GM19351 (cell line): ENCODE measurements at regions not wholly inside any gene's neighbourhood (a gene's known extent, or its start where the extent isn't known, plus 50 kb on each side); places are given as distances from the start of the nearest gene placed in this dataset.

Source experiments
- ATAC-seq: cut with Tn5 transposase; IDR thresholded peaks from one replicate; pipeline ENCODE4 v1.9.1; 2021; ENCODE audit warnings: mild to moderate bottlenecking, moderate library complexity; ENCODE audit not compliant: unreplicated experiment

- ATAC-seq: no peak
Measured at GRCh38 chr1:69123486-69123885, 444.2 kb upstream of the LRRC7 start.

DNA sequence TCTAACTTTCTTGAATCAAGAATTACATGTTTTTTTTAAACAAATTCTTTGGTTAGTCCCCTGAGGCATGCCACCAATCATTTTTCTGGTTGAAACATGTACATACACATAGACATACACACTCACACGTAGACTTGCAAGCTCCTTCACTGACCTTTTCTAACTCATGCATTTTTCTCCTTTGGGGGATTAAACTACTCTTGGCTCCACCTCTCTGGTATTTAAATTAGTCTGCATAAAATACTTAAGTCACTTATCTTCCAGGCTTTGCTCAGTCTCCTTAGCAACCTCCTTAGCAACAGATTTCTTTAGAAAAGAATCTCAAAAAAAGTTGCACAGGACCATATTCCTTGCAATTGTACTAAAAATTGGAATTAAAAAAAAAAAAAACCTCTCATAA is 440.9 kb upstream of the LRRC7 start:
- ATAC-seq: no peak

DNA sequence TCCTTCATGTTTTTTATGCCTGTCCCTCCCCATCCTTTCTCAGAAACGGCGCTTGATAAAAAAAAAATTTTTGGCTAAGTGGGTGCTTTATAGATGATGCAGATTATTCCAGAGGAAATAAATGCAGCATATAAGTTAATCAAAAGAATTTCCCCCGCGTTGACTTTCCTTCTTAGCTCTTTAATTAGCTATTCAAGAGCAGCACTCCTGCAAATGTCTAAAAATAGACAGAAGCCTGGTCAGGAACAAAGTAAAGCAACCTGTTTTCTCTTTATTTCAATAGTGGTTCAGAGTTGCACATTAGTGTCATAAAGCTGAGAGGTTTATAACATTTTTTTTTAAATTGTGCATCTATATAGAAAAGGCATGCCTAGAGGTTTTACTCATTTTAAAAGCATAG is 439.5 kb upstream of the LRRC7 start:
- ATAC-seq: no peak

GRCh38 chr1:69129538-69129937 is 438.2 kb upstream of the LRRC7 start:
- no peak for ATAC-seq

DNA sequence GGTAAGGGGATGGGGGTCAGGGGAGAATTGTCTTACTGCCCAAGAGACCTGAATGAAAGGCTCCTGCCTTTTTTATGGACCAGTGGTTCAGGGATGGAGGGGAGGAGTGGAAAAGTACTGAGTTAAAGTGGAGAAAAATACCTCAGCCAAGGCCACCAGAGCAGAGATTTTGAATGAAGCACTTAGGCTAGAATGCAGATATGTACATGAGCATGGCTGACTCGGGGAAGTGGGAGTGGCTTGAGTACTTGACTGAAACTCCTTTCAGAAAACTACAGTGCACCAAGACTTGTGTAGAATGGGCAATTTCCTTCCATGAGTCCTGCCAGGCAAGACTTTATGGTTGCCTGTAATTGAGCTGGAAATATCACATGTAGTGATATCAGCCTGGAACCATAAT is 429.6 kb upstream of the LRRC7 start:
- no peak for ATAC-seq

DNA sequence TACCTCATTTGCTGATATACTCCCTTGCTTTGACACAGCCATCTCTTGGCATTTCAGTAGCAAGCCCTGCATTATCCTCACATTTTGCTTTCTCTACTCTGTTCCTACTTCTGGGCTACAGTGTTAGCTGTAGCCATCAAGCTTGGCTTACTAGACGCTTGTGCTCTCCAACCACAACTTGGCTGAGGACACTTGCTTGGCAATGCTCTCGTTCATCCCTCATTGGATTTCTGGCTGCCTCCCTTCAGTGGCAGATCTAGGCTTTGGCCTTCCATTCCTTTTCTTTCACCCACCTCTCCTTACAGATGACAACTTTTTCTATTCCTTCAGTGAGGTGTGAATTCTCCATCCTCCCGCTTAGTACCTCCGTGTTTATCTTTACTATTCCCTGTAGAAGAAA is 428.7 kb upstream of the LRRC7 start:
- ATAC-seq: no peak

- ATAC-seq: no peak
Measured at GRCh38 chr1:69146303-69146702, 421.4 kb upstream of the LRRC7 start.

- ATAC-seq: no peak
Measured at GRCh38 chr1:69148731-69149130, 419.0 kb upstream of the LRRC7 start.

DNA sequence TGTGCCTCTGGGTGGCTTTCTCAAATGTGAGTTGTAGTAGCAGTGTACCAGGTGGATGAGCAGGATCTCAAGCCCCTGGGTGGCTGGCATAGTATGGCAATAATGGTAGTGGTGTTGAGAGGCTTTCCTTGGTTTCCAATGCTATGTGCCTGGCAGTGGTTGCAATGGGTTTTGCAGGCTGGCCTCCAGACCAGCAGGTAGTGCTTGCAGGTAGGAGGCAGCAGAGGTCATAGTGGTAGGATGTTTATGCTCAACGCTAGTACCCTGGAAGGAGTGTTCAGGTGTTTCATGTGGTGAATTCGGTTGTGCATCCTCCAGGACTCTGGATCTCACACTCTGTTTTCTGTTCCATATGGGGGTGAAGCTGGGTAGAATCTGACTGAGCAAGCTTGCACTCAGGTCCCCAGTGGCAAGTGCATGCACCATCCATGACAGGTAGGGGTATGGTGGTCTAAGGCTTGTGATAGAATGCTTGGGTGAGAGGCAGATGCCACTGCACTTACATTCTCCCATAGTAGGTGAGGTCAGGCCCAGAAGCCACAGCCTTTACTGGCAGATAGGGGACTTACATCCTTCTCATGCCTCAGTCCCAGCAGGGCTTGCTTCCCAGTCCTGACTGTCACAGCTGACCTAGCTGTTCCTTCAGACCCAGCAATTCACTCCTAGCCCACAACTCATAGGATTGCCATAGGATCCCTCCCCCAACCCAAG is 410.5 kb upstream of the LRRC7 start:
- no peak for ATAC-seq

DNA sequence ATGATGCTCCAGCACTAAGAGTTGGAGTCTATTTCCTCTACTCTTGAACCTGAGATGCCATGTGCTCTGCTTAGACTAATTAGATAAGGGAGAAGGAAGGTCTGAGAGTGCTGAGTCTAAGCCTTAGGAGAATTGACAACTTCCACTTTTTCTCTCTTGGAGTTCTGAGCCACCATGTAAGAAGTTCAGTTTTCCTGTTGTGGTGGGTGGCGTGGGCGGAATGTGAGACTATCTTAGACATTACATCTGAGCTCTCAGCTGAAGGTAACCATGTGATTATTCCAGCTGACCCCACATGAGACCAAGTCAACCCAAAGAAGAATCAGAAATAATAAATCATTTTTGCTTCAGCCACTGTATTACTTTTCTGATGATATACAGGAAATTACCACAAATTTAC is 404.5 kb upstream of the LRRC7 start:
- no peak for ATAC-seq

DNA sequence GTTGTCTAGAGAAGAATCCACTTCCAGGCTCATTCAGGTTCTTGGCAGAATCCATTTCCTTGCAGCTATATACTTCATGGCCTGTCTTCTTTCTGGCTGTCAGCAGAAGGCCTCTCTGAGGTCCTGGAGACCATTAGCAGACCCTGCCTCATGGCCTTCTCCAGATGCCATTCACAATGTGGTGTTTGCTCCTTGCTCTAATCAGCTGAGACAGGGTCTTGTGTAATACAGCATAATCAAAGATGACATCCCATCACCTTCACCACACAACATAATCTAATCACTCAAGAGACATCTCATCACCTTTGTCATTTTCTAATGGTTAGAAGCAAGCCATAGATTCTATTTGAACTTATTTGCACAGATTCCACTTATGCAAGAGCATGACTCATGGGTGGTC is 403.9 kb upstream of the LRRC7 start:
- ATAC-seq: no peak

DNA sequence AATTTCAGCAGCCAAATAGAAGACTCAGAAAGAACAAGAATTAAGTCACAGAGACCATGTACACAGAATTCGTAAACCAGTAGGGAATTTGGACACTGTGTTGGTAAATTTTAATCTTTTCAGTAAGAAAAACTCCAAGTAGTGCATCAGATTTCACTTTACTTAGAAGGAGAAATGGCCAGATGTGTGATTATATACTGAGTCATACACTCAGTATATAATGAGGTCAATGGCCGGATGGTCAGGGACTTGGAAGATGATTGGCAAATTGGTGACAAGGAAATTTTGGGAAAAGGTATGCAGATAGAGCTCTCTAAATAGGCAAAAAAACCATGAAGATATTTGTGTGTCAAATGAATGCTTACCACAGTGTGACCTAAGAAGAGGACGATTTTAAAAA is 399.8 kb upstream of the LRRC7 start:
- no peak for ATAC-seq

DNA sequence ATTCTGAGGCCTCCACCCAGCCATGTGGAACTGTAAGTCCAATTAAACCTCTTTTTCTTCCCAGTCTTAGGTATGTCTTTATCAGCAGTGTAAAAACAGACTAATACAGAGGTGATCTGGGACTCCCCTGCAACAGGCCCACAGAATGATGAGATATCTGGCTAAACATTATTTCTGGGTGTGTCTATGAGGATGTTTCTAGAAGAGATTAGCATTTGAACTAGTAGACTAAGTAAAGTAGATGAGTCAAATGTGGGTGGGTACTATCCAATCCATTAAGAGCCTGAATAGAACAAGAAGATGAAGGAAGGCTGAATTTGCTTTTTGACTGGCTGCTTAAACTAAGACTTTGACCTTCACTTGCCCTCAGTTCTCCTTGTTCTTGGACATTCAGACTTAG is 396.5 kb upstream of the LRRC7 start:
- ATAC-seq: no peak

DNA sequence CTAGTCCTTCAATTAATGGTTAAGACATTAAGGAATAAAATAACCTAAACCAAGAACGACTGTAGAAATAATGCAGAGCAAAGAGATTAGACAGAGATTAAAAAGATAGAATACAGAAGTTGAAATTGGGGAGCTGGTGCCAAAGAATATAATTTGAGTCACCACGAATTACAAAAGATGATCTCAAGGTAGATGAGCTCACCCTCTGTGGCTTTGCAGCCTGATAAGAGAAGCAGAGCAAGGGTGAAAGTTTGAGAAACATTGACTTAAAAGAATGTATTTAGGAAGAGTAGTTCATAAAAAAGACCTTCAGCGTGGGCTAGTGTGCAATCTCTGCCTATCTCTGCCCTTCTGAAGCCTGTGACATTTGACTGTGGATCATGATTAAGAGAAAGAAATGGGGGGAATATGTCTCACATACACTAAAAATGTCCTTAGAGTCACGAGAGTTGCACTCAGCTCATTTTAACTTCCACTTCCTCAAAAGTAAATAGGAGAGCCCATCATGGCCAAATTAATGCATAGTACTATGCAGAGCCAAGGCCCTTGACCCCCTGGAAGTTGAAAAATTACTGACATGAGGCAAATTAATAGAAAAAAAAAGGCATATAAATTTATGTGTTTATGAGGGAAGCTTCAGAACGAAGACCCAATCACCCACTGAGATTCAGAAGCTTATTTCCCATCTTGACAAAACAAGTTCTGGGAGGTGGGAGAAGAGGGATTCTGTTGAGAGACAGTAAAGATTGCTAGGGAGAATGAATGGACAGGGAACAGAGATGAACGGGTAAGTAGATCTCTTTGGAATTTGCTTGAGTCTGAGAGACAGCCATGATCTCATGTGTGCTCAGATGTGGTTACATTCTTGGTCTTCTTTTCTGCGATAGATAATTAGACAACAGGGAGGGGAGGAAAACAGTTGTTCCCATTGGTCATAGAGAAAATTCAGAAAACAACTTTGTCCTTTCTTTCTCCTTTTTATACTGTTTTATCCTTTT is 395.4 kb upstream of the LRRC7 start:
- ATAC-seq: no peak

GRCh38 chr1:69175053-69175452 is 392.7 kb upstream of the LRRC7 start:
- no peak for ATAC-seq

GRCh38 chr1:69180358-69180757 is 387.4 kb upstream of the LRRC7 start:
- no peak for ATAC-seq

DNA sequence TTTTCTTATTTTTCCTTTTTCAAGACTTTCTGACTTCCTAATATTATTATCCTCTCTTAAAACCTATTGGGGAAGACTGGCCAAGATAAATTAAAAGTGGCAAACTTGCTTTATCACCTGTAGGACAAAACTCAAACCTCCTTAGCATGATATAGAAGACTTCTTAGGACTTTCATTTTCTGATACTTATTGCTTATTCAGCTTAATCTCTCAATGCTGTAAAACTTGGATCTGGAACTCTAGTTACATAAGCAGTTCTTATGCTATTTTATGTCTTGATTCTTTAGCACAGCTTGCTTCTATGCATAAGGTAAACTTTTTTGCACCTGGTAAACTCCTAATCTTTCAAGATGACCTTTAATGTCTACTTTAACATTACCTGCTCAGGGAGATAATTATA is 382.3 kb upstream of the LRRC7 start:
- no peak for ATAC-seq

DNA sequence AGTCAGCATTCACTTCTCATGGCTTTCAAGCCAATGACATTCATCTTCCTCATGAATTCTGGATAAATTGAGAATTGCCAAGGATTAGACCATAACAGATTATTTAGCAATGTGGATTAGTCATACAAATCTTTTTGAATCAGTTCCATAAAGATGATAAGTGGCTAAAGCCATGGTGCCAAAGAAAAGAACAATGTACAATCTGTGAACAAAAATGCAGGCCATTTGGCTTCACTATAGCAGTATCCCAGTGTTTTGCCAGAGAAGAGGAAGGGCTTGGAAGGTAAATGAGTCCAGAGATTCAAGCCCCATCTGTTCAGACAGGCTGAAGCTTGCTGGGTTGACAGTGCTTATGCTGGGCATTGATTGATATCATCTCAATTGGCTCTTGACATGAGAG is 376.4 kb upstream of the LRRC7 start:
- ATAC-seq: no peak

DNA sequence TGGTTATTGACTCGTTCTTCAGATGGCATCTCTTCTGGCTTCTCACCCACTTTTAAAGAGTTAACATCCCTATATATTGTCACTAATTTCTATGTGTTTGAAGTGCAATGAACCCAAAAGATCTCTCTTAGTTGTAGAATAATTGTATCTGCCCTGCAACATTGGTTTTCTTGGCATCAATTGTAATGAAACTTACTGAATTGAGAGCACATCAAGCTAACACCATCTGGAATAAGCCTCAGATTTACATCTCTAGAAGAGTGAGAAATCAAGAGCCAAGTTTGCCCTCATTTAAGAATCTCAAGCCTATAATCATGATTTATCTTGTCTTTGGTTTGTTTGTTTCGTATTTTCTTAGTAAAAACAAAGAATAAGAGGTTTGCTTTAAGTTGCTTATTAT is 372.6 kb upstream of the LRRC7 start:
- no peak for ATAC-seq

- ATAC-seq: no peak
Measured at GRCh38 chr1:69196071-69196470, 371.7 kb upstream of the LRRC7 start.

DNA sequence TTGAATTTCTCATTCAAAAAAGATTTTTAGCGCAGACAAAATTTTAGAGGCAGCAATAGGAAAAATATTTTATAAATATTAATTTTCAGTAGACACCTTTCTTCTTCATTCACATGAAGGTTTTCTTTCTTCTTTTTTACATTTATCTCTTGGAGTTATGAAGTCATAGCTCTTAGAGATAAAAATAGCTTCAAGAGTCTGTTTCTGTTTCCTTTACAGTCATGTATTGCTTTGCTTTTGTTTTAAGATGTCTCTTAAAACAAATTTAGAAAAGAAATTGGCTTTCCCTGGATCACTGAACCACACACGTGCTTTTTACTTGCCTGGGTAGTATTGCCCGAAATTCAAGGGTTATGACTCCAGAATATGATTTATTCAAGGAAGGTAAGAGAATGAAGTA is 369.9 kb upstream of the LRRC7 start:
- ATAC-seq: no peak

DNA sequence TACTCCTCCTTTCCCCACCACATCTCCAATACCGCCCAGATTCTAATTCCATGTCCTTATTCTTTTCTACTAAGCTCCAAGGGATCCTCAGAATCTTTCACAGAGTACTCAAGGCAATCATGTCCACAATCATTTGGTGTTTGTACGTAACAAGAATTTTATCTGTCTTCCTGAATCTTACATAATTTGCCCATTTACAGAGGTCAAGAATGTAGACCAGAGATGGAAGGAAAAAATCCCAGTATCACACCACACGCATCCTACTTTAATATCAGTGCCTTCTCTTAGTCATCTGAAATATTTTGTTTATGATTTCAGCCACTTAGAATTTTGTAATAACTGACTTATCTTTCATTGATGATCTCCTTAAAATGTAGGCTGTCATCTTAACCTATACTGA is 366.0 kb upstream of the LRRC7 start:
- ATAC-seq: no peak
